NB4 (cell line): ENCODE measurements at regions not wholly inside any gene's neighbourhood (a gene's known extent, or its start where the extent isn't known, plus 50 kb on each side); places are given as distances from the start of the nearest gene placed in this dataset.

Experiments
- DNase-seq: peaks from one replicate; pipeline ENCODE4 v3.0.0; 2010; ENCODE audit warnings: low read depth
- H3K4me3 ChIP-seq: one replicate; pipeline ENCODE4 v1.5.1; 2011; ENCODE audit warnings: mild to moderate bottlenecking, low read depth, low read length, moderate library complexity
- CTCF ChIP-seq: IDR thresholded peaks from one replicate; pipeline ENCODE4 v1.5.1; 2012; ENCODE audit warnings: low read depth, low read length
- MAX ChIP-seq: IDR thresholded peaks from 2 replicates; pipeline ENCODE4 v1.6.1; 2011; ENCODE audit warnings: low read depth, low read length
- MYC ChIP-seq: IDR thresholded peaks from 2 replicates; pipeline ENCODE4 v1.6.1; 2011; ENCODE audit warnings: low read depth, low read length
- POLR2A ChIP-seq: IDR thresholded peaks from 2 replicates; pipeline ENCODE4 v1.6.1; 2011; ENCODE audit warnings: mild to moderate bottlenecking; ENCODE audit not compliant: insufficient read length; ENCODE audit errors: extremely low read depth

- no peak for DNase-seq
- TF ChIP-seq CTCF, result no peak
- no peak for TF ChIP-seq POLR2A
- no peak for TF ChIP-seq MYC
- TF ChIP-seq MAX, result no peak
These were observed 334.8 kb downstream of the RPS6KC1 start for GRCh38 chr1:213385806-213386324.

GRCh38 chr1:213387380-213388015, 336.5 kb downstream of the RPS6KC1 start:
- no peak overlapping the region for H3K4me3 ChIP-seq
- DNase-seq, result no peak
- TF ChIP-seq MAX, result no peak
- TF ChIP-seq POLR2A, result no peak
- TF ChIP-seq CTCF, result no peak
- no peak for TF ChIP-seq MYC

More at GRCh38 chr1:213385806-213386324, 334.8 kb downstream of the RPS6KC1 start:
- H3K4me3 ChIP-seq, result no peak overlapping the region

GRCh38 chr1:213388199-213388598, 337.2 kb downstream of the RPS6KC1 start:
- DNase-seq, result no peak
- no peak overlapping the region for H3K4me3 ChIP-seq
- TF ChIP-seq MYC (no peak), MAX (no peak)

- no peak for DNase-seq
- no peak overlapping the region for H3K4me3 ChIP-seq
- TF ChIP-seq MAX (no peak), CTCF (no peak), MYC (no peak), POLR2A (no peak)
These were observed 338.1 kb downstream of the RPS6KC1 start for GRCh38 chr1:213389061-213389581.

GRCh38 chr1:213391445-213391844, 340.4 kb downstream of the RPS6KC1 start:
- DNase-seq, result no peak
- TF ChIP-seq CTCF, result no peak
- no peak for TF ChIP-seq POLR2A
- TF ChIP-seq MYC, result no peak
- no peak for TF ChIP-seq MAX
- H3K4me3 ChIP-seq, result no peak overlapping the region

- no peak for TF ChIP-seq MAX
- TF ChIP-seq MYC, result no peak
- TF ChIP-seq CTCF, result no peak
- no peak for TF ChIP-seq POLR2A
- H3K4me3 ChIP-seq, result no peak overlapping the region
- DNase-seq, result no peak
These were observed 342.8 kb downstream of the RPS6KC1 start for GRCh38 chr1:213393860-213394259.
